Activated naive CD4-positive, alpha-beta T cell treated with anti-CD3 and anti-CD28 coated beads, Interleukin-2, amount 10 ng/mL, durations not matched to agents 7 days and 5 days (primary cell): ENCODE measurements at regions not wholly inside any gene's neighbourhood (a gene's known extent, or its start where the extent isn't known, plus 50 kb on each side); places are given as distances from the start of the nearest gene placed in this dataset.
"Not testable (repeated sequence)": the region's sequence is repeated elsewhere in the genome, so short reads cannot be mapped to it uniquely, and the experiment has no call there.

Experiments
- CTCF ChIA-PET: fragments of 350-600 bp; sonication (Branson Sonifier 250); formaldehyde crosslinking; loops from one replicate; lab custom pipeline; 2021; ENCODE audit warnings: antibody characterized with exemption; lab: Charles Lee
- DNase-seq: peaks from one replicate; pipeline ENCODE4 v3.0.0-alpha.2; 2020
- H3K27ac Mint-ChIP-seq: one replicate; pipeline ENCODE4 v1.8.0; 2021; ENCODE audit warnings: mild to moderate bottlenecking, moderate library complexity, mixed read lengths
- H3K27me3 Mint-ChIP-seq: one replicate; pipeline ENCODE4 v1.8.0; 2021; ENCODE audit warnings: mild to moderate bottlenecking, mixed read lengths
- H3K36me3 Mint-ChIP-seq: one replicate; pipeline ENCODE4 v1.8.0; 2021; ENCODE audit warnings: mixed read lengths
- H3K4me1 Mint-ChIP-seq: one replicate; pipeline ENCODE4 v1.8.0; 2021; ENCODE audit warnings: mixed read lengths
- H3K4me3 Mint-ChIP-seq: one replicate; pipeline ENCODE4 v1.8.0; 2021; ENCODE audit warnings: mild to moderate bottlenecking, moderate library complexity, mixed read lengths
- H3K9me3 Mint-ChIP-seq: one replicate; pipeline ENCODE4 v1.8.0; 2021; ENCODE audit warnings: mixed read lengths

GRCh38 chr11:42407341-42407740 lies 904.5 kb upstream of the API5 start:
- H3K36me3 Mint-ChIP-seq = no peaks in the 10 kb centered on the region
- DNase-seq = no peak
- CTCF ChIA-PET = no interaction called here
- peaks cover 10% of the 10 kb centered on the region for H3K9me3 Mint-ChIP-seq
- H3K27me3 Mint-ChIP-seq = no peaks in the 10 kb centered on the region
- no peaks in the 10 kb centered on the region for H3K4me1 Mint-ChIP-seq
- no peak overlapping the region for H3K27ac Mint-ChIP-seq
- no peak overlapping the region for H3K4me3 Mint-ChIP-seq

- Mint-ChIP-seq H3K9me3 (peaks cover 7% of the 10 kb centered on the region), H3K4me1 (no peaks in the 10 kb centered on the region), H3K4me3 (no peak overlapping the region), H3K36me3 (no peaks in the 10 kb centered on the region), H3K27ac (no peak overlapping the region), H3K27me3 (no peaks in the 10 kb centered on the region)
- DNase-seq = no peak
- CTCF ChIA-PET = no interaction called here
Measured at GRCh38 chr11:42410251-42410955, 901.4 kb upstream of the API5 start.

GRCh38 chr11:42412590-42412989 lies 899.2 kb upstream of the API5 start:
- CTCF ChIA-PET = no interaction called here
- H3K4me1 Mint-ChIP-seq = no peaks in the 10 kb centered on the region

GRCh38 chr11:42417691-42418090 lies 894.1 kb upstream of the API5 start:
- Mint-ChIP-seq H3K9me3 (peaks cover 4% of the 10 kb centered on the region), H3K4me3 (no peak overlapping the region), H3K36me3 (no peaks in the 10 kb centered on the region), H3K27me3 (no peaks in the 10 kb centered on the region), H3K27ac (no peak overlapping the region), H3K4me1 (no peaks in the 10 kb centered on the region)
- CTCF ChIA-PET = no interaction called here
- DNase-seq = no peak

More at GRCh38 chr11:42412590-42412989, 899.2 kb upstream of the API5 start:
- no peak overlapping the region for H3K27ac Mint-ChIP-seq
- no peaks in the 10 kb centered on the region for H3K36me3 Mint-ChIP-seq
- no peak overlapping the region for H3K4me3 Mint-ChIP-seq
- peaks cover 3% of the 10 kb centered on the region for H3K9me3 Mint-ChIP-seq
- H3K27me3 Mint-ChIP-seq = no peaks in the 10 kb centered on the region
- DNase-seq = no peak

- no peaks in the 10 kb centered on the region for H3K4me1 Mint-ChIP-seq
- no peaks in the 10 kb centered on the region for H3K27me3 Mint-ChIP-seq
- no peak overlapping the region for H3K27ac Mint-ChIP-seq
- no peak overlapping the region for H3K4me3 Mint-ChIP-seq
- DNase-seq = no peak
- no peaks in the 10 kb centered on the region for H3K36me3 Mint-ChIP-seq
- H3K9me3 Mint-ChIP-seq = peaks cover 7% of the 10 kb centered on the region
- CTCF ChIA-PET = no interaction called here
Measured at GRCh38 chr11:42422090-42422489, 889.7 kb upstream of the API5 start.

GRCh38 chr11:42434911-42435310 lies 876.9 kb upstream of the API5 start:
- H3K4me3 Mint-ChIP-seq, DNase-seq, H3K27ac Mint-ChIP-seq, H3K36me3 Mint-ChIP-seq, H3K27me3 Mint-ChIP-seq, H3K4me1 Mint-ChIP-seq, CTCF ChIA-PET: not testable (repeated sequence)
- H3K9me3 Mint-ChIP-seq = peaks cover 12% of the 10 kb centered on the region

- Mint-ChIP-seq H3K4me3 (no peak overlapping the region), H3K27me3 (no peaks in the 10 kb centered on the region), H3K9me3 (peaks cover 18% of the 10 kb centered on the region), H3K27ac (no peak overlapping the region), H3K4me1 (no peaks in the 10 kb centered on the region), H3K36me3 (no peaks in the 10 kb centered on the region)
- no peak for DNase-seq
- CTCF ChIA-PET = no interaction called here
Measured at GRCh38 chr11:42444406-42444805, 867.4 kb upstream of the API5 start.

- no peak for DNase-seq
- H3K4me3 Mint-ChIP-seq = no peak overlapping the region
- H3K9me3 Mint-ChIP-seq = peaks cover 6% of the 10 kb centered on the region
- no peaks in the 10 kb centered on the region for H3K27me3 Mint-ChIP-seq
- H3K36me3 Mint-ChIP-seq = no peaks in the 10 kb centered on the region
- H3K27ac Mint-ChIP-seq = no peak overlapping the region
- H3K4me1 Mint-ChIP-seq = no peaks in the 10 kb centered on the region
- CTCF ChIA-PET = no interaction called here
Measured at GRCh38 chr11:42462558-42463310, 849.1 kb upstream of the API5 start.

- no peaks in the 10 kb centered on the region for H3K4me1 Mint-ChIP-seq
- no peaks in the 10 kb centered on the region for H3K36me3 Mint-ChIP-seq
Measured at GRCh38 chr11:42465623-42466022, 846.2 kb upstream of the API5 start.

GRCh38 chr11:42473106-42473505 lies 838.7 kb upstream of the API5 start:
- no peaks in the 10 kb centered on the region for H3K27me3 Mint-ChIP-seq
- no peak for DNase-seq
- CTCF ChIA-PET = no interaction called here
- H3K27ac Mint-ChIP-seq = no peak overlapping the region
- H3K4me1 Mint-ChIP-seq = no peaks in the 10 kb centered on the region
- H3K36me3 Mint-ChIP-seq = no peaks in the 10 kb centered on the region
- H3K4me3 Mint-ChIP-seq = no peak overlapping the region
- peaks cover 10% of the 10 kb centered on the region for H3K9me3 Mint-ChIP-seq

More at GRCh38 chr11:42465623-42466022, 846.2 kb upstream of the API5 start:
- Mint-ChIP-seq H3K9me3 (peaks cover 6% of the 10 kb centered on the region), H3K27ac (no peak overlapping the region), H3K27me3 (no peaks in the 10 kb centered on the region), H3K4me3 (no peak overlapping the region)
- CTCF ChIA-PET = no interaction called here
- DNase-seq = no peak

GRCh38 chr11:42482822-42483221 lies 829.0 kb upstream of the API5 start:
- H3K27ac Mint-ChIP-seq = no peak overlapping the region
- CTCF ChIA-PET = no interaction called here
- H3K4me1 Mint-ChIP-seq = no peaks in the 10 kb centered on the region
- no peaks in the 10 kb centered on the region for H3K36me3 Mint-ChIP-seq
- no peaks in the 10 kb centered on the region for H3K27me3 Mint-ChIP-seq
- no peak overlapping the region for H3K4me3 Mint-ChIP-seq
- no peak for DNase-seq
- H3K9me3 Mint-ChIP-seq = peaks cover 23% of the 10 kb centered on the region

- Mint-ChIP-seq H3K4me3 (no peak overlapping the region), H3K27me3 (no peaks in the 10 kb centered on the region), H3K9me3 (peaks cover 8% of the 10 kb centered on the region), H3K36me3 (no peaks in the 10 kb centered on the region), H3K4me1 (no peaks in the 10 kb centered on the region), H3K27ac (no peak overlapping the region)
- no peak for DNase-seq
- CTCF ChIA-PET = no interaction called here
Measured at GRCh38 chr11:42490506-42490905, 821.3 kb upstream of the API5 start.

GRCh38 chr11:42494459-42494858 lies 817.3 kb upstream of the API5 start:
- Mint-ChIP-seq H3K36me3 (no peaks in the 10 kb centered on the region), H3K27ac (no peak overlapping the region), H3K4me3 (no peak overlapping the region), H3K27me3 (no peaks in the 10 kb centered on the region), H3K4me1 (no peaks in the 10 kb centered on the region), H3K9me3 (peaks cover 4% of the 10 kb centered on the region)
- CTCF ChIA-PET = no interaction called here
- DNase-seq = no peak

GRCh38 chr11:42498971-42499370 lies 812.8 kb upstream of the API5 start:
- no peak overlapping the region for H3K27ac Mint-ChIP-seq
- H3K27me3 Mint-ChIP-seq = no peaks in the 10 kb centered on the region
- no peaks in the 10 kb centered on the region for H3K4me1 Mint-ChIP-seq
- CTCF ChIA-PET = no interaction called here
- H3K9me3 Mint-ChIP-seq = peaks cover 6% of the 10 kb centered on the region
- H3K4me3 Mint-ChIP-seq = no peak overlapping the region
- H3K36me3 Mint-ChIP-seq = no peaks in the 10 kb centered on the region
- DNase-seq = no peak

GRCh38 chr11:42502151-42502550 lies 809.6 kb upstream of the API5 start:
- no peaks in the 10 kb centered on the region for H3K27me3 Mint-ChIP-seq
- H3K27ac Mint-ChIP-seq = no peak overlapping the region
- no peaks in the 10 kb centered on the region for H3K4me1 Mint-ChIP-seq
- DNase-seq = no peak
- H3K9me3 Mint-ChIP-seq = peaks cover 6% of the 10 kb centered on the region
- H3K36me3 Mint-ChIP-seq = no peaks in the 10 kb centered on the region
- CTCF ChIA-PET = no interaction called here
- H3K4me3 Mint-ChIP-seq = no peak overlapping the region
